HG03135 (cell line): ENCODE measurements at regions not wholly inside any gene's neighbourhood (a gene's known extent, or its start where the extent isn't known, plus 50 kb on each side); places are given as distances from the start of the nearest gene placed in this dataset.

Experiments
- ATAC-seq: cut with Tn5 transposase; IDR thresholded peaks from one replicate; pipeline ENCODE4 v1.9.1; 2021; ENCODE audit warnings: mild to moderate bottlenecking, moderate library complexity; ENCODE audit not compliant: unreplicated experiment

DNA sequence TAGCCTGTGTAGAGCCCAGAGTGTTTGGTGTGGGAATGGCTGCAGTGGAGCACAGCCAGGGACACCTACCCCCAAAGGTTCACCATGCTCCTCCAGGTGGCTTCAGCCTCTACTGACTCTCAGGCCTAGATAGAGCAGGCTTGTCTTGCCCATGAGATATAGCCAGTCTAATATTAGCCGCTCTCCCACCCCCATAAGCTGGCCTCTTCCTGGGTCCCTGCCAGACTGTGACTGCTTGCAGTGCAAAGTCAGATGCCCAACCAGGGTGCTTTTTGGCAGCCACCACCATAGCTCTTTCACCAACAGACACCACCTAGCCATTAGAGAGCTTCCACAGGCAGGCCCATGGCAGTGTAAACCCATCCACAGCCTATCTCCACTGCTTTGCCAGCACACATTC lies 405.3 kb downstream of the MBD2 start:
- no peak for ATAC-seq

DNA sequence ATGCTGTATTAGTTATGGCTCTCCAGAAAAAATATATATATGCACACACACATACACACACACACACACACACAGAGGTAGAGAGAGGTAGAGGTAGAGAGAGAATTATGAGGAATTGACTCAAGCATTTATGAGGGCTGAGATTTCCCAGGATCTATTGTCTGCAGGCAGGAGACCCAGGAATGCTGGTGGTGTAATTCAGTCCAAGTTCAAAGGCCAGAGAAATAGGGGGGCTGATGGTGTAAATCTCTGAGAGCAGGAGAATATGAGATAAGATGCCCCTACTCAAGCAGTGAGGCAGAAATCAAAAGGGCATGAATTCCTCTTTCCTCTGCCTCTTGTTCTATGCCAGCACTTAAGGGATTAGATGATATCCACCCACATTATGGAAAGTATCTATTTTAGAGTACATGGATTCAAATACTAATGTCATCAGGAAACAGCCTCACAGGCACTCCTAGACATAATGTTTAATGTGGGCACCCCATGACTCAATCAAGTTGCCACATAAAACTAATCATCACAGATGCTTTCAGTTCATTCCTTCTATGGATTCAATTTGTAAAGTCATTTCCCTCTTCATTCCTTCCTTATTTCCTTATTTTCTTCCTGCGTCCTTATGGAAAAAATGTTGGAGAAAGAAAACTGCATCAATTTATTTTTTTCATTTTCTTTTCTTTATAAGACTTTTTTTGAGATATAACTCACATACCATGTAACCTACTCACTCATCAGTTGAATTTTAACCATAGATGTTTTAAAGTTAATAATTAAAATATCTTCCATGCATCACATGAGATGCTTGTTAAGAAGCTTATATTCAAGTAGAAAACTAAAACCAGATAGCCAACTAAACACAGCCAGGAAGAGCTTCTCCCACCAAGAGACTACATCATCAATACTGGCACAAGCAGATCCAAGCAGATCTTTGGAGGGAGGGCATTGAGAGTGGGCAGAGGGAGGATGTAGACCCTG lies 406.2 kb downstream of the MBD2 start:
- no peak for ATAC-seq

- no peak for ATAC-seq
Measured at GRCh38 chr18:53800171-53800570, 424.3 kb downstream of the MBD2 start.

DNA sequence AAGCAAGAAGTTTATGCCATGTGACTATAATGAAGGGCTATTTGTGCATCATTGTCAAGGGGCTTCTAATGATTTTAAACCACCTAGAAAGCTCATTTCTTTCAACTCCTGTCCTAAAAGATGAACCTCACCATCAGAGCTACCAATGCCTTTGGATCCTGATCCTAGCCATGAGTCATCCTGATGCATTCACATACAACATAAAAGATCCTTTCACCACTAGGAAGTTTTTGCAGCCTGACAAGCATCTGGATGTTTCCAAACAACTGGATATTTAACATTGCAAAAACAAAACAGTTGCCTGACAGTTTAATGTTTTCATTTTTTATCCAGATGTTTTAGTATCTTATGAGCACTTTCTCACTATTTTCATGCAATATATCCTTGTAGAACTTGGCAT lies 425.3 kb downstream of the MBD2 start:
- no peak for ATAC-seq

DNA sequence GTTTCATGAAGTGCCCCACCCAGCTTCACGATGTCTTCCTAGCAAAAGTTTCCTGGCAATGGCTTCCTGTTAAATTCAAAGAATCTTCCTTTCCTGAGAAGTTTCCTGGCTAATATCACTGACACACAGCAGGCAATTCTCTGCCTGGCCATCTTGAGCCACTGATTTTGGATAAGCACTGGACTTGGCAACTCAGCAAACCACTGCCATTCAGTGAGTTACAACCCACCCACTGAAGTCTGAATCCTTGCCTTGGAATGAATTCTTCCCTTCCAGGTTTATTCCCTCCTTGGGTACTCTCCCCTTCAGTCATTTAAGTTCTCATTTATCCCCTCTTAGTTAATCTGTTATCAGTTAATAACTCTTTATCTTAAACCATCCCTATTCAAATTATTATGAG lies 426.0 kb downstream of the MBD2 start:
- no peak for ATAC-seq

DNA sequence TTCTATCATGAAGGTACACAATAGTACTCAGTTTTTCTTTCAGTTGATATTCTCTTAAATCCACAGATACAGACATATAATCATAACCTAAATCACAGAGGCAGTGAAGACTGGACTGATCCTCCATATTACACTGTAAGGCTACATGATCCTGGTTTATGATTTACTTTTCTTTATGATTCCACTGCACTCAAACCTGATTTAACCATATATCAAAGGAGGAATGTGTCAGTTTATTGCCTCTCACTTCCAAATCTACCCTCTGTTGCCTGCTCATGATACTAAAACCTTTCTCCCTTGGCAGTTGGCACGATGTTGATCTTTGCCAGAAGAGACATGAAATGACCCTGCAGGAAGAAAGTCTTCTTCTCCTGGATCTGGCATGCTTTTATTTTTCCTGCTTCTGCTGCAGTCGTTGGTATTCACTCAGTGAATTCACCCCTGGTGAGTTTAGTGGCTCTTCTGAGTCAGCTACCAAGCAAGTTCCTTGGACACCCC lies 426.4 kb downstream of the MBD2 start:
- no peak for ATAC-seq

DNA sequence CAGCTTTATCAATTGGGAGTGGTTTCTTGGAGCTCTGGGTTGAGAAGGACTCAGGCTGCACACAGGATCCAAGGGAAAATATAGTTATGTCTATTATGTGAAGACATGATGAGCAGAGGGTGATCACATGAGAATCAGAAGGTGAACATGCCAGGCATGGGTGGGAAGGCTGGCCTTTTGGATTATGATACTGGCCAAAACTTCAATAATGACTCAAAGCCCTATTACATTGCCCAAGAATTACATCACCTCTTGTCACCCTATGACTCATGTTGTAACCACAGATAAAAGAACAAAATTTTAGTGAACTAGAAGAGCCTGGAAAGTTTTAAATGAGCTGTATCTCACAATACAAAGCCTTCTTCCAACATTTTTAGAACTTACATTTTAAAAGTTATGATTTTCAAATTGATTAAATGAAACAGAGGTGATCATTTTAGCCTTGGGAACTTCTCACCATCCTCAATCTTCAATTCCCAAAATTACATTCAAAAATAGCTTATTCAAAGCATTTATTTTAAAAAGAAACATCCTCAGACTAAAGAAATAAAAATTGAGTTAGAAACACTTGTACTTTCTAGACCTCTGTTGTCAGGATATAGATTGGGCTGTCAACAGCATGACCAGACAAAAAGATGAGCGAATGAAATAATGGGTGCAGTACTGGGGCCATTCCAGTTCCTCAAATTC lies 428.3 kb downstream of the MBD2 start:
- peak; percentile 81 for ATAC-seq

DNA sequence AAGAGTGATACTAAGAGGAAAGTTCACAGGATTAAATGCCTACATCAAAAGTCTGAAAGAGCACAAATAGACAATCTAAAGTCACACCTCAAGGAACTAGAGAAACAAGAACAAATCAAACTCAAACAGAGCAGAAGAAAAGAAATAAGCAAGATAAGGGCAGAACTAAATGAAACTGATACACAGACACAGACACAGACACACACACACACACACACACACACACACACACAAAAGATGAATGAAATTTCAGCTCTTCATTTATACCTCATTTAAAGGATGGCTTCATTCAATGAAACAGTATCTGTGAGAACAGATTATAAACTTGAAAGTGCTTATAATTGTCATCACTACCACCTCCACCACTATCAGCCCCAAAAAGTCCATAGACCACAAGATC lies 428.9 kb downstream of the MBD2 start:
- no peak for ATAC-seq

DNA sequence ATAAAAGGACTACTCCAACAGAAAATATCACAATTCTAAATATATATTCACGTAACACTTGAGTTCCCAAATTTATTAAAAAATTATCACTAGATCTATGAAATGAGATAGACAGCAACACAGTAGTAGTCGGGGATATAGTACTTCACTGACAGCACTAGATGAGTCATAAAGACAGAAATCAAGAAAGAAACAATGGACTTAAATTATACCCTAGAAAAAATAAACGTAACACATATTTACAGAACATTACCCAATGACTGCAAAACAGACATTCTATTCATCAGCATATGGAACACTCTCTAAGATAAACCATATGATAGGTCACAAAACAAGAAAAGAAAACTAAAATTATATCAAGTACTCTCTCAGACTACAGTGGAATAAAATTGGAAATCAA lies 429.4 kb downstream of the MBD2 start:
- ATAC-seq: no peak

GRCh38 chr18:53792762-53793161 lies 431.7 kb downstream of the MBD2 start:
- no peak for ATAC-seq

DNA sequence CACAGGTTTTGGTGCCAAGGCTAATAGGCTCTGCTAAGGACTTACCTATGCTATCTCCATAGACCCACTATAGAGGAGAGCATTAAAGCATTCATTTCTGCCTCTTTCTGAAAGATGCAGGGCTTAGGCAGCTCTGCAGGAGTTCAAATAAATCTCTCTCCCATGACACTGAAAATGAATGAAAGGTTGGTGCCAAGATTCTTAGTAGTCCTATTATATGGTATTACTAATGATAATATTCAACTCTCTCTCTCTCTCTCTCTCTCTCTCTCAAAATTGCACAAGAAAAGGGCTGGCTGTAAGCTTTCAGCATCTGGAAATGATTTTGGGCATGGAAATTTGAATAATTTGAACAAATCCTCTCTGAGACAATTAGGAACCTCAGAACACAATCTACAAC lies 433.7 kb downstream of the MBD2 start:
- ATAC-seq: no peak

DNA sequence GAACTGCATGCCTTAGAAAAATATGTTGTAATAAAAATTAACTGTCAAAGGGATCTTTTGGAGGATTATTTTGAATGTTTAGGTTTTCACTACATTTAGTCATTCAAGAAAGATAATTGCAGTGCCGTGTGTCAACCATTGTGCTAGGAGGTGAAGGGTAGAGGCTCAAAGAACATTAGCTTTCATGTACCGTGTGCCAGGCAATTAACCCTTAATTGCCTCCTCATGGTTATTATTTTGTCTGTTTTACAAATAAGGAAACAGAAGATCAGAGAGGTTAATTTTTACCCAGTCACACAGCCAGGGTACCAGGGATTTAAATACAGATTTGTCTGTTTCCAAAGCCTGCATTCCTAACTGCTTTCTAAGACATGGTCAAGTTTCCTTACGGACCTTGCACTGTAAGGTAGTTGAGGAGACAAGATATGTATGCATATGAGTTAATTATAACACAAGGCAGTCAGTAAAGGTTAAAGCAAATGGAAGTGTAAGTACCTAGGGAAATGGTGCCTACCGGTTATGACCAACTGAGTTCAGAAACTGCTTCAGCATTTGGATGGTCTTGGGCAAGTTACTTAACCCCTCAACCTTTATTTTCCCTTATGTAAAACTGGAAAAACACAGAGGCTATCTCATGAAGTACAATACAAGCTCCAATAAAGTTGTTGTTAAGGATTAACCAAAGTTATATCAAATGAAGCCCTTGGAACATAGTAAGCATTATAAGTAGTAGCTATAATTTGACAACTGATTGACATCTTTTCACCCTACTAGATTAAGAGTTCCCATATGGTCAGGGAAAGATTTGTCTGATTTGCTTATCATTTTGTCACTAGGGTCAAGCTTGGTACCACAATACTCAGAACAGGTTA lies 434.9 kb downstream of the MBD2 start:
- no peak for ATAC-seq

DNA sequence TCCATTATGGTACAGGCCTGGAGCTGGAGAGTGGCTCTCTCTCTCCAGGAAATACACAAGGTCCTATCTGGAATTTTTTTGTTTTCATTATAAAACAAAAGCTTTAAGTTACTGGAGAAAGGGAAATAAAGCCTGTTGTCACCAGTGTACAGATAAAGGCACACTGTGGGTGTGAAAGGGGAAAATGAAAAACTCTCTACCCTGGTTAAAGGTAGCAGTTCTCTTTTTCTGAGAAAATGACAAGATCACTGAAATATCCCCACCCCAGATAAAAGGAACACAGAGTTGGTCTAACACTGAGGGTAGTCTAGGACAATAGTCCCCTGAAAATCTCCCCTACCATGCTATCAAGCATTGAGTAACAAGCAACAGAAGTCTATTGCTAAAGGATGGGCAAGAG lies 438.7 kb downstream of the MBD2 start:
- ATAC-seq: no peak

DNA sequence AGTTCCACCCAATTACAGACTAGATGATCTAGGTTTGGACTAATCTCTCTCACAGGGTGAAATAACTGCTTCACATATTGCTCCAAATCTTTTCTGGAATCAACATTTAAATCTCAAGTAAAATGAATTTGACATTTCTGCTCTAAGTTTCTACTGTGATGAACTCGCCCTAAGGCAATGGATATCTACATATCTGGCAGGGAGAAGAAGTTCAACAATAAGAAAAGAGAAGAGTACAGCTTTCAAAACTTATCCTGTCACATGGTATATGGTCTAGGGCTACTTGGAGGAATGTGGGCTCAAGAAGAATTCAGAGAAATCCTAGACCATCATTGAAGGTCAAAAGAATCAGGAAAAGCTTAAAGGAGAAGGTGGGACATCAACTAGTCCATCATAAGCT lies 440.2 kb downstream of the MBD2 start:
- ATAC-seq: no peak

GRCh38 chr18:53780666-53781065 lies 443.8 kb downstream of the MBD2 start:
- no peak for ATAC-seq

- ATAC-seq: no peak
Measured at GRCh38 chr18:53772293-53772692, 452.2 kb downstream of the MBD2 start.

GRCh38 chr18:53771664-53772063 lies 452.8 kb downstream of the MBD2 start:
- no peak for ATAC-seq

DNA sequence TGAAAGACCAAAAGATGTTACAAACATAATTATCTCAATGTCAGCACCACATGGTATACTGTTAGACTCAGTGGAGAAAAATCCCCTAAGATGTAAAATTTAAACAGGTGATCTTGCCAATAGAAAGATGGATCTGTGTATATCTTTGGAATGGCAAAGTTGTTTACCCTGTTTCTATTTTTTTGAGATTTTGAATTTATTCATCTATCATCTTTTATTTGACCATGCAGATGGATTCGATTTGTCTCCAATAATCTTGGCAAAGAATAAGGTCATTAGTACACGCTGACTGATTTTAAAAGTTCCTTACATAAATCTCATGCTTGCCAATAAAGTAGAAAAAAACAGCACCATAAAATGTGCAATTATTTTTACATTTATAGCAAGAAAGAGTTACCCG lies 459.3 kb downstream of the MBD2 start:
- ATAC-seq: no peak

DNA sequence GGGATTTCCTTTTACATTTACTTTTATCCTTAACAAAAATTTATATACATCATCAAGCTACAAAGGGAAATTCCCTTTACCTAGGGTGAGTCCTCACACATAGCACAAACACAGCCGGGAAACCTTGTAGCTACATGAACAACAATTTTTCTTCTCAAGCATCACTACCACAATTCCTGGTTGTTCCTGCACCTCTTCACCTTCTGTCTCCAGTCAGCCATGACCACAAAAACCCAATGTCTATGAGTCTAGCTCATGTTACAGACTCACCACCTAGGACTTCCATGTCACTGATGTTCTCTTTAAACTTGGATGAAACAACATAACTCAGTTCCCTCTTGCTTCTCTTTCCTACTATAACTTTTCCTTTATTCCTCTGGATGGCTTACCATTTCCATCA lies 460.4 kb downstream of the MBD2 start:
- ATAC-seq: no peak

DNA sequence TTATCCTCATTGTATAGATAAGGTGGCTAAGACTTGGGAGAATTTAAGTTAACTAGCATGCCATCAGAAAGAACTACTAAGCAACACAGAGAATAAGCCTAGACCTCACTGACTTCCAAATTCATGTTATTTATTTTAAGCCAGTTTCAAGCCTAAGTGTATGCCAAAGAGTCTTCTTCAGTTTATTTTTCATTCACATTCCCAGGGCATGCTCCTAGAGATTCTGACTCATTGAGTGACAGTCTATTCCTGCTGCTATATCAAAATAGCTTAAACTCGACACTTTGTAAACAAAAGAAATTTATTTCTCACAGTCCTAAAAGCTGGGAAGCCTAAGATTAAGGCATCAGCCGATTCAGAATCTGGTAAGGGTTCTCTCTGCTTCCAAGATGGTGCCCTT lies 467.1 kb downstream of the MBD2 start:
- ATAC-seq: no peak

GRCh38 chr18:53756610-53756972 lies 467.9 kb downstream of the MBD2 start:
- ATAC-seq: no peak
